ENCODE measurements at regions not wholly inside any gene's neighbourhood (a gene's known extent, or its start where the extent isn't known, plus 50 kb on each side); places are given as distances from the start of the nearest gene placed in this dataset.

- Histone ChIP-seq H3K36me3 (ENCODE audit: insufficient read depth, low read length) (no peaks in the 10 kb centered on the region), H3K27ac (ENCODE audit: low read depth in 1 of 2, low read length in 2 of 2) (no peak overlapping the region), H3K9me3 (ENCODE audit: control insufficient read depth in 1 of 2, insufficient read depth in 1 of 2, low read length in 2 of 2) (peaks cover 3 to 6% of the 10 kb centered on the region in 2 experiments), H3K4me1 (ENCODE audit: insufficient read depth, low read length) (no peaks in the 10 kb centered on the region), H3K4me3 (ENCODE audit: low read length) (no peak overlapping the region), H3K27me3 (ENCODE audit: control insufficient read depth in 1 of 2, insufficient read depth in 2 of 2, low read length in 2 of 2) (peaks cover 0 to 4% of the 10 kb centered on the region in 2 experiments)
- H3K27me3 Mint-ChIP-seq: peaks cover 17% of the 10 kb centered on the region
- no peaks in the 10 kb centered on the region for H3K4me1 Mint-ChIP-seq (ENCODE audit: low read depth)
- H3K4me3 Mint-ChIP-seq: no peak overlapping the region
- no peak for DNase-seq
- ChIA-PET POLR2A (no interaction called here), CTCF (no interaction called here)
- H3K27ac Mint-ChIP-seq: no peak overlapping the region
- no peak for ATAC-seq (ENCODE audit: poor library complexity)
- TF ChIP-seq, protein P1, sequence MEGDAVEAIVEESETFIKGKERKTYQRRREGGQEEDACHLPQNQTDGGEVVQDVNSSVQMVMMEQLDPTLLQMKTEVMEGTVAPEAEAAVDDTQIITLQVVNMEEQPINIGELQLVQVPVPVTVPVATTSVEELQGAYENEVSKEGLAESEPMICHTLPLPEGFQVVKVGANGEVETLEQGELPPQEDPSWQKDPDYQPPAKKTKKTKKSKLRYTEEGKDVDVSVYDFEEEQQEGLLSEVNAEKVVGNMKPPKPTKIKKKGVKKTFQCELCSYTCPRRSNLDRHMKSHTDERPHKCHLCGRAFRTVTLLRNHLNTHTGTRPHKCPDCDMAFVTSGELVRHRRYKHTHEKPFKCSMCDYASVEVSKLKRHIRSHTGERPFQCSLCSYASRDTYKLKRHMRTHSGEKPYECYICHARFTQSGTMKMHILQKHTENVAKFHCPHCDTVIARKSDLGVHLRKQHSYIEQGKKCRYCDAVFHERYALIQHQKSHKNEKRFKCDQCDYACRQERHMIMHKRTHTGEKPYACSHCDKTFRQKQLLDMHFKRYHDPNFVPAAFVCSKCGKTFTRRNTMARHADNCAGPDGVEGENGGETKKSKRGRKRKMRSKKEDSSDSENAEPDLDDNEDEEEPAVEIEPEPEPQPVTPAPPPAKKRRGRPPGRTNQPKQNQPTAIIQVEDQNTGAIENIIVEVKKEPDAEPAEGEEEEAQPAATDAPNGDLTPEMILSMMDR (IDR thresholded peaks at IDR 0.05): no peak
- H3K36me3 Mint-ChIP-seq (ENCODE audit: low read depth): no peaks in the 10 kb centered on the region
- peaks cover 6% of the 10 kb centered on the region for H3K9me3 Mint-ChIP-seq
- intact Hi-C loops (cut with DNase I, micrococcal nuclease): no loop called here
Observed at GRCh38 chr5:66315784-66316183, 171.7 kb downstream of the SREK1 start.

DNA sequence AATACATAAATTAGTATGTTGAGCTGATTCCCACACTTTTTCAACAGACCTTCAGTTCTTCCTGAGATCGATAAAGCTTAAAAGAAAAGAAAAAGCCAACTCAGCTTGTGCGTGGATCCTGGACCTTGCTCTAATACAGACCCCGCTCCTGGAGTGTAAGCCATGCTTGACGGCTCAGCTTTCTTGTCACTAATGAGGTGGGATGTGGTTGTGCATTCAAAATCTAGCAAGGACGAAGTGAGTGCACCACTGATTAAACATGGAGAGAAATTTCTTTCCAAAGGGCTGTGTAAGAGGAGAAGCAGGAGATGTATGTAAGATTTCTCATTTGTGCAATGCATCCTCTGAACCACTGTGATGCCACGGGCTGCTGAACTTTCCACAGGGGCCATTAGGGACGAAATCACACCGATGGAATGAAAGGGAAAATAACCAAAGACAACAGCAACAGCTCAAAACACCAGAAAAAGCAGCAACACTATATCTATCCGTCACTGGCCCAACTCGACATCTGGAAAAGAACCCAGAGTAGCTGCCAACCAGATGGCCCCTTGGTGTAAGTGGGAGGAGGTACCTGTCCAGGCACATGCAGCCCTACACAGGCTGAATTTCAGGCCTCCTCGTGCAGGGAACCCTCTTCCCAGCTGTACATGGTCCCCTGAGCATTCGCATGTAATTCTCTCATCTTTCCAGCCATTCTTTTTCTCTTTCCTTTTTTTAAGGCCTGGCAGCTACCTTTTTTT is 178.9 kb downstream of the SREK1 start:
- DNase-seq (no peak), ATAC-seq (ENCODE audit: poor library complexity) (no peak)
- Histone ChIP-seq H3K4me3 (ENCODE audit: low read length) (no peak overlapping the region), H3K36me3 (ENCODE audit: insufficient read depth, low read length) (no peaks in the 10 kb centered on the region), H3K27ac (ENCODE audit: low read depth in 1 of 2, low read length in 2 of 2) (no peak overlapping the region), H3K27me3 (ENCODE audit: control insufficient read depth in 1 of 2, insufficient read depth in 2 of 2, low read length in 2 of 2) (peaks cover 0 to 3% of the 10 kb centered on the region in 2 experiments), H3K9me3 (ENCODE audit: control insufficient read depth in 1 of 2, insufficient read depth in 1 of 2, low read length in 2 of 2) (no peaks in the 10 kb centered on the region), H3K4me1 (ENCODE audit: insufficient read depth, low read length) (no peaks in the 10 kb centered on the region)
- H3K36me3 Mint-ChIP-seq (ENCODE audit: low read depth): no peaks in the 10 kb centered on the region
- TF ChIP-seq, protein P1 (IDR thresholded peaks at IDR 0.05): no peak
- no peak overlapping the region for H3K27ac Mint-ChIP-seq
- no peak overlapping the region for H3K4me3 Mint-ChIP-seq
- H3K9me3 Mint-ChIP-seq: no peaks in the 10 kb centered on the region
- CTCF ChIA-PET: no interaction called here
- POLR2A ChIA-PET: no interaction called here
- intact Hi-C loops (cut with DNase I, micrococcal nuclease): no loop called here
- H3K27me3 Mint-ChIP-seq: peaks cover 13% of the 10 kb centered on the region
- H3K4me1 Mint-ChIP-seq (ENCODE audit: low read depth): no peaks in the 10 kb centered on the region

GRCh38 chr5:66323529-66323895 is 179.4 kb downstream of the SREK1 start:
- H3K9me3 Mint-ChIP-seq: no peaks in the 10 kb centered on the region
- DNase-seq (no peak), ATAC-seq (ENCODE audit: poor library complexity) (no peak)
- H3K27ac Mint-ChIP-seq: no peak overlapping the region
- intact Hi-C loops (cut with DNase I, micrococcal nuclease): no loop called here
- Histone ChIP-seq H3K27me3 (ENCODE audit: control insufficient read depth in 1 of 2, insufficient read depth in 2 of 2, low read length in 2 of 2) (peaks cover 0 to 3% of the 10 kb centered on the region in 2 experiments), H3K4me1 (ENCODE audit: insufficient read depth, low read length) (no peaks in the 10 kb centered on the region), H3K36me3 (ENCODE audit: insufficient read depth, low read length) (no peaks in the 10 kb centered on the region), H3K4me3 (ENCODE audit: low read length) (no peak overlapping the region), H3K9me3 (ENCODE audit: control insufficient read depth in 1 of 2, insufficient read depth in 1 of 2, low read length in 2 of 2) (no peaks in the 10 kb centered on the region), H3K27ac (ENCODE audit: low read depth in 1 of 2, low read length in 2 of 2) (no peak overlapping the region)
- CTCF ChIA-PET: interaction anchor here (1.1 kb wide), 1 partner anchor 93 kb away, joined by 3 read pairs; no protein-coding TSS in a partner anchor
- peaks cover 13% of the 10 kb centered on the region for H3K27me3 Mint-ChIP-seq
- H3K4me3 Mint-ChIP-seq: no peak overlapping the region
- POLR2A ChIA-PET: no interaction called here
- no peaks in the 10 kb centered on the region for H3K4me1 Mint-ChIP-seq (ENCODE audit: low read depth)
- TF ChIP-seq, protein P1 (IDR thresholded peaks at IDR 0.05): no peak
- no peaks in the 10 kb centered on the region for H3K36me3 Mint-ChIP-seq (ENCODE audit: low read depth)
